A673 (cell line): ENCODE measurements at regions not wholly inside any gene's neighbourhood (a gene's known extent, or its start where the extent isn't known, plus 50 kb on each side); places are given as distances from the start of the nearest gene placed in this dataset.

Experiments
- CTCF ChIP-seq: fragments of 300-800, 200-600 bp; sonication (generic); conservative IDR thresholded peaks from 2 replicates; pipeline ENCODE4 v1.5.1; 2017; ENCODE audit warnings: low read depth, mild to moderate bottlenecking, antibody characterized with exemption, low read length, moderate library complexity, mixed read lengths
- EZH2 ChIP-seq: fragments of 200-600 bp; sonication (generic); IDR thresholded peaks from 2 replicates; pipeline ENCODE4 v1.6.1; 2017; ENCODE audit warnings: borderline replicate concordance, low read depth, mild to moderate bottlenecking, mixed read lengths, antibody characterized with exemption, low read length; ENCODE audit not compliant: poor library complexity, severe bottlenecking

GRCh38 chr13:65860306-65860705 is 1369.8 kb downstream of the PCDH9 start:
- TF ChIP-seq CTCF (no peak), EZH2 (no peak)
